HG03159 (cell line): ENCODE measurements at regions not wholly inside any gene's neighbourhood (a gene's known extent, or its start where the extent isn't known, plus 50 kb on each side); places are given as distances from the start of the nearest gene placed in this dataset.

ENCODE experiments used
- ATAC-seq: cut with Tn5 transposase; IDR thresholded peaks from one replicate; pipeline ENCODE4 v1.9.1; 2021; ENCODE audit warnings: mild to moderate bottlenecking, moderate library complexity; ENCODE audit not compliant: unreplicated experiment

- no peak for ATAC-seq
These were observed 194.2 kb downstream of the NHLRC3 start for GRCh38 chr13:39232401-39232980.

- no peak for ATAC-seq
These were observed 194.7 kb downstream of the NHLRC3 start for GRCh38 chr13:39232999-39233398.

GRCh38 chr13:39233519-39233918, 195.3 kb downstream of the NHLRC3 start:
- ATAC-seq: no peak

DNA sequence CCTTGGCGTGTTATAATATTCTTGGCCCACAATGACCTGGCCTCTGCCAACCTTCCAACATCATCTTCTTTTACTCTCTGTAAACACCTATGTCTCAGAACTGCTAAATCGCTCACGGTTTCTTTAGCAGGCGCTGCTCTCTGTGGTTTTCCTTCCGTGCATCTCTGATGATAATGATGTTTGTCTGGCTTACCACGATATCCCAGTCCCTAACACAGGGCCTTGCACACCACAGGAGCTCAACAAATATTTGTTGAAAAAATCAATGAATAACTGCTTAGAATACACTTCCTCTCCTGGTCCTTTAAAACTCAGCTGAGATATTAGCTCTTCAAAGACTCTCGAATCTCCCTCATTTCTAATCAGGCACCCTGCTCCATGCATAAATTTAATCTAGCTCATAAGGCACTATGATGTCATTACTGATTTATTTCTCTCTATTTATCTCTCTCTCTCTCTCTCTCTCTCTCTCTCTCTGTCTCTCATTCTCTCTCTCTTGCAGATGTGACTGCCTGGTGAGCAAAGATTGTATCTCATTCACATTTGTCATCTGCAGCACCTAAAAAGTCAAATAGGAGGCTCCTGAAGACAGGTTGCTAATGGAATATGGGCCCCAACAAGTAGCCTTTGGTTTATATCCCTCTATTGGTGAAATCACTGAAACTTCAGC, 206.4 kb downstream of the NHLRC3 start:
- no peak for ATAC-seq

DNA sequence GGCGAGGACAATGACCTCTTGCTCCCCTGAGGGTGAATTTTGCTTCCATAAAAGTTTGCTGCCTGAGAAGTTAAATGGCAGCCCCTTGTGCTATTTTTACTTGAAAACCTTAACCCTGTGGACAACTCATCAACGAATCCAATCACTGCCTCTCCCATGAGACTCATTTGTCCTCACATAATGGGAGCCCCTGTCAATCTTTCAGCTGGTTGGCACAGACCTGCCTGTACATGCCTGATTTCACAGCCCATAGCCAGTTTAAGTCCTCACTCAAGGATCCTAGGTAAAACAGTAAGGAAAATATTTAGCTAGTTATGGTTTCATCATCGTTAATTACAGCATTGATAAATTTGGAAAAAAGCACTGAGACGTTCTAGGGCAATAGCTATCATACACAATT, 207.4 kb downstream of the NHLRC3 start:
- no peak for ATAC-seq

DNA sequence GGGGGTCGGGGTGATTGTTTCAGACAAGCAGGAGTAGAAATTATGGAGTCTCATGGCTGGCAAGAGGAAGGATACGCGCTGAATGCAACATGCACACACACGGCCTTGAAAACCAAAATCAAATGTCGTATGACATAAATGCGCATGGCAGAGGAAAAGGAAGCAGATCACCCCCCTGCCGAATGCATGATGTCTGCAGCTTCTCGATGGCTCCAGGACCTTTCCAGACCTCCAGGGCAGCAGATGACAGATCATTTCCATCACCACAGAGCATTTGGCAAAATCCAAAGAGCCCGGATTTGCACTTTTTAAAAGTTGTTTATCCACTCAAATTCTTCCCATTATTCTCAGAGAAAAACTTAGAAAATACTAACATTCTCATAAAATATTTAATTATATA, 211.7 kb downstream of the NHLRC3 start:
- ATAC-seq: no peak

GRCh38 chr13:39250440-39250839, 212.2 kb downstream of the NHLRC3 start:
- ATAC-seq: no peak

DNA sequence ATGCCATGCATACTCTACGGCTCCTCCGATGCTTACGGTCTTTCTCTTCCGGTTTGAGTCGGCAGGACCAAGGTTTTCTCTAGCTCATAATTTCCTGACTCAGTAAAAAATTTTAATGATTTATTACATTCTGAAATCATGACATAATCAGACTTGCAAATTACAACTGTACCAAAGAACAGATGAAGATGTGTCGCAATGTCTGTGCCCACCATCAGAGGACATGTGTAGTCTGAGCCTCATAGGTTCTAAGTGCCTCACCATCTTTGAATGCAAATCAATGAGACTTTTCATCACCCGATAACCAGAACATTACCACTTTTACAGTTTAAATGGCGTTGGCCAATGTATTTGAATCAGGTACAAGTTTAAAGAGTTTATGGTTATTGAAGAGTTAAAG, 213.1 kb downstream of the NHLRC3 start:
- ATAC-seq: no peak

DNA sequence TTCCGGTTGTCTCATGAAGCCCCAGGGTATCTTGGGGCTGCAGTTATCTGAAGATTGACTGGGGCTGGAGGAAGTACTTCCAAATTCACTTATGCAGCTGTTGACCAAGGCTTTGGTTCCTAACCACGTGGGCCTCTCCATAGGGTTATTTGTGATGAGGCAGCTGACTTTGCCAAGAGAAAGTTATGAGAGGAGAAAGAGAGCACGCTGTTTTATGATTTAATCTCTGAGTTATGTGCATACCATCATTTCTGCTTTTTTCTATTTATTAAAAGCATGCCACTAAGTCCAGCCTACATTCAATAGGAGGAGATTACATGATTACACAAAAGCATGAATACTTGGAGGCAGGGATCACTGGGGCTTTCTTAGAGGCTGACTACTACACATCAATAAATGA, 215.5 kb downstream of the NHLRC3 start:
- no peak for ATAC-seq

- no peak for ATAC-seq
These were observed 216.3 kb downstream of the NHLRC3 start for GRCh38 chr13:39254601-39255000.

- no peak for ATAC-seq
These were observed 219.4 kb downstream of the NHLRC3 start for GRCh38 chr13:39257642-39258041.

GRCh38 chr13:39259371-39260140, 221.3 kb downstream of the NHLRC3 start:
- peak; percentile 59 for ATAC-seq

- ATAC-seq: peak; percentile 92
These were observed 224.8 kb downstream of the NHLRC3 start for GRCh38 chr13:39263033-39263432.

DNA sequence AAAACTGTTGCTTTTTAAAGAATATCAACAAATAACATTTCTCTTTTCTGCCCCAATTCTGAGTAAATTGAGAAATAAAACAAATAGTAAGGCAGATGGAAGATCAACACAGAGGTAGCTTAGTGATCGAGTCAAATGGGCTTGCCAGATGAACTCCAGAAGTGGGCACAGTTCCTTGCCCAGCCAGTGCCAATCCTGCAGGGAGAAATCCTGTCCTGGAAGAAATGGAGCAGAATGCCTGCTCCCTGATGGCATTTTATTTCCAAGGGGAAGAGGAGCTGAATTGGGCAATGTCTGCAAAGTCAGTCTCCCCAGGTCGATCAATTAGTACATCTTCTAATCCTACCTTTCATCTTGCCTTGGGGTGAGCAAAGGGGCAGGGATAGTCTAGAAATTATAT, 225.3 kb downstream of the NHLRC3 start:
- no peak for ATAC-seq

- ATAC-seq: no peak
These were observed 228.2 kb downstream of the NHLRC3 start for GRCh38 chr13:39266426-39266825.

GRCh38 chr13:39268398-39268797, 230.1 kb downstream of the NHLRC3 start:
- ATAC-seq: no peak

- ATAC-seq: no peak
These were observed 230.7 kb downstream of the NHLRC3 start for GRCh38 chr13:39269004-39269403.

DNA sequence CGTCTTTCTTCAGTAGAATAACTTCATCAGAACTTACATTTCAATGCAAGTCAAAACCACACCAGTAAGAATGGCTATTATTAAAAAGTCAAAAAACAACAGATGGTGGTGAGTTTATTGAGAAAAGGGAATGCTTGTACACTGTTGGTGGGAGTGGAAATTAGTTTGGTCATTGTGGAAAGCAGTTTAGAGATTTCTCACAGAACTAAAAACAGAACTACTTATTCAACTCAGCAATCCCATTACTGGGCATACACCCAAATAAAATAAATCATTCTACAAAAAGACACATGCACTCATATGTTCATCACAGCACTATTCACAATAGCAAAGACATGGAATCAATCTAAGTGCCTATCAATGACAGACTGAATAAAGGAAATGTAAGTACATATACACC, 231.2 kb downstream of the NHLRC3 start:
- no peak for ATAC-seq

DNA sequence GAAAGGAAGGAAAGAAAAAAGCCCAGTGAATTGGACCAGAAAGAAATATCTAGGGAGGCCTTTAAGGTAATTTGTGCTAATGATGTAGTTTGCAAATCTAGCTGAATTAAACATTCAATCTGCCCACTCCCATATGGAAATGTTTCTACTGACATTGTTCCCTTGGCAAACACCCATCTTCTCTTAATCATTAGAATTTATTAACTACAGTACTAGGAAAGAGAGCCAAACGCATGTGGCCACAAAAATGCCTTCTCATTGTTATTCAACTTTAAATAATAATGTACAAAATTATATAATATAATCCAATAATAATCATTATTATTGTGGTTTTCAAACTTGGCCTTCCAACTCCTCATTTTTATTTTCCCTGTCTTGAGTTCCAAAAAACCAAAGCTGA, 234.7 kb downstream of the NHLRC3 start:
- no peak for ATAC-seq

DNA sequence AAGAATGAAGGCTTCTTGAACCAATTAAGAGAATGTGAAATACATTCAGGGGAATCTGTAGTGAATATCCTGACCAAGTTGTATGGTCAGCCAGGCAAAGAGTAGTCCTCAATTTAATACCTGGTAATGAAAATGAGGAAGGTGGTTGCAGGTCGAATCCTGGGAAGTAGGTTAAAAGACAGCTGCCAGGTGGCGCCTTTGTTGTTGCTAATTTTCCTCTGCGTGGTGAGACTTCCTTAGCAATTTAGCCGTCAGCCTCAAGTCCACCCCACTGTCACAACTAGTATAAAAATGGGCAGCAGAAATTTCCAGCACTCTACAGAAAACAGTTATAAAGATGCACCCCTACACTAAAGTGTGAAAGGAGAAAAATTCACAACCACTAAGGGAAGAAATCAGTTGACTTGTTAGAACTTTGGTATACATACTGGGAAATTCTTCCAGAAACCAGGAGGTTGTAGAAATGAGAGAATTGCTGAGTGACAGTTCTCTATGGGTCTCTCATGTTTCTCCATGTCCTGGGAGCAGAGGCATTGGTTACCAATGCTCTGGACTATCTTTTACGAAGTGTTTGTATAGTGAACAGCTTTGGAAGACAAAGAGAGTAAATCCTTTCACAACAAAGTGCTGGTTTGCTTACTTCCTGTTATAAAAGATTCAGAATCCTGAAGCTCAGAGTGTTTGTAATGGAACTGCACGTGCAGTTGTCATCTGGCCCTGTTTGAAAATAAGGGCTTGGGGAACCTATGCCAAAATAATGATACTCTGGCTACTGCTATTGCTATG, 235.9 kb downstream of the NHLRC3 start:
- ATAC-seq: no peak

DNA sequence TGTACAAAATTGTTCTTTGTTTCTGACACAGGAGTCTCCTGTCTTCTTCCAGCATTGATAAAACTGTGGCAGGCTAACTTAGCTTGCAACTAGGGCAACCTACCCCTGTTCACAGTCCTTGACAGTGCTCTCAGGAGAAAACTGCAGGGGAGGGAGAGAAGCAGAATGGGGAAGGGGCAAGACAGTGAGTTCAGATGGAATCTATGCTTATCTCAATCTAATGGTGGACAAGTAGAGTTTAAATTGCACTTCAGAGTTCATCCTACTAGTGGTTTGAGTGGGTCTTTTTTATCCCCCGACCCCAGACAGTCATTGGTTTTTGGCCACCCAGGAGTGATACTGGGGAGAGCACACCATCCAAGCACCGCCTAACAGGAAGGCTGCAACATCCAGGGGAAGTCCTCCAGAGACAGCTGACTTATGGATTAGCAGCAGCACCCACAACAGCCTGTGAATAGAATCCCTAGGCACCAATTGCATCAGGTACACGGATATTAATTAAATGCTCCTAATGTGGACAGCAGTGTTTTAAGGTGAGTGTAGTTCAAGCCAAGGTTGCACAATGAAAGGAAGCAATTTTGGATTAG, 236.6 kb downstream of the NHLRC3 start:
- ATAC-seq: no peak
